ENCODE measurements at regions not wholly inside any gene's neighbourhood (a gene's known extent, or its start where the extent isn't known, plus 50 kb on each side); places are given as distances from the start of the nearest gene placed in this dataset.
A peak's percentile ranks its signal among the peaks of the same experiment; 100 is the strongest.

GRCh38 chr16:64489449-64489848 is 632.4 kb downstream of the CDH11 start:
- no peak for DNase-seq (ENCODE audit: low spot score)
- H3K27ac ChIP-seq = no peak overlapping the region
- no peak for TF ChIP-seq CTCF (IDR thresholded peaks at IDR 0.05)
- no peak overlapping the region for H3K4me3 ChIP-seq

- Histone ChIP-seq H3K27ac (no peak overlapping the region), H3K4me3 (no peak overlapping the region)
- no peak for TF ChIP-seq CTCF (IDR thresholded peaks at IDR 0.05)
- no peak for DNase-seq (ENCODE audit: low spot score)
Observed at GRCh38 chr16:64486561-64486960, 635.3 kb downstream of the CDH11 start.

- Histone ChIP-seq H3K4me3 (no peak overlapping the region), H3K27ac (no peak overlapping the region)
- DNase-seq (ENCODE audit: low spot score) = no peak
- TF ChIP-seq CTCF (IDR thresholded peaks at IDR 0.05) = no peak
Observed at GRCh38 chr16:64481497-64481896, 640.4 kb downstream of the CDH11 start.

- DNase-seq (ENCODE audit: low spot score) = no peak
- Histone ChIP-seq H3K4me3 (no peak overlapping the region), H3K27ac (peak overlapping the region in 1 of 2 donors; percentile 49)
- TF ChIP-seq CTCF (IDR thresholded peaks at IDR 0.05) = no peak
Observed at GRCh38 chr16:64478252-64478906, 643.5 kb downstream of the CDH11 start.

GRCh38 chr16:64475627-64476351 is 646.1 kb downstream of the CDH11 start:
- no peak overlapping the region for H3K4me3 ChIP-seq
- DNase-seq (ENCODE audit: low spot score) = no peak
- TF ChIP-seq CTCF (IDR thresholded peaks at IDR 0.05) = no peak
- H3K27ac ChIP-seq = peak overlapping the region; percentile 17 to 29

GRCh38 chr16:64470916-64471315 is 650.9 kb downstream of the CDH11 start:
- Histone ChIP-seq H3K4me3 (no peak overlapping the region), H3K27ac (no peak overlapping the region)
- no peak for TF ChIP-seq CTCF (IDR thresholded peaks at IDR 0.05)
- DNase-seq (ENCODE audit: low spot score) = no peak
